SU-DHL-6 (cell line): ENCODE measurements at regions not wholly inside any gene's neighbourhood (a gene's known extent, or its start where the extent isn't known, plus 50 kb on each side); places are given as distances from the start of the nearest gene placed in this dataset.
"Not testable (repeated sequence)": the region's sequence is repeated elsewhere in the genome, so short reads cannot be mapped to it uniquely, and the experiment has no call there.

ENCODE experiments used
- H2AFZ ChIP-seq: fragments of 200-600 bp; sonication (generic); 2 replicates; pipeline ENCODE4 v1.6.1; 2014; ENCODE audit warnings: low read depth, mild to moderate bottlenecking, moderate library complexity, mixed read lengths, antibody characterized with exemption, low read length; ENCODE audit not compliant: severe bottlenecking
- H3F3A ChIP-seq: fragments of 200-600 bp; shearing (Covaris generic); 2 replicates; pipeline ENCODE4 v1.6.0; 2016; ENCODE audit warnings: antibody characterized with exemption, mild to moderate bottlenecking; ENCODE audit not compliant: insufficient read depth
- H3K27ac ChIP-seq: fragments of 200-600 bp; sonication (generic); 2 replicates; pipeline ENCODE4 v1.5.1; 2016; ENCODE audit warnings: low read depth, mild to moderate bottlenecking, low read length, moderate library complexity, mixed read lengths
- H3K27me3 ChIP-seq: fragments of 200-600 bp; sonication (generic), shearing (Covaris generic); 2 replicates; pipeline ENCODE4 v1.6.0; 2014; ENCODE audit warnings: mild to moderate bottlenecking, low read length
- H3K36me3 ChIP-seq: fragments of 200-600 bp; sonication (generic); 2 replicates; pipeline ENCODE4 v1.6.1; 2014; ENCODE audit warnings: mild to moderate bottlenecking, low read length, mixed read lengths
- H3K4me2 ChIP-seq: fragments of 300-600, 200-600 bp; shearing (Covaris generic), sonication (generic); 2 replicates; pipeline ENCODE4 v1.6.0; 2014; ENCODE audit warnings: low read length, low read depth, mild to moderate bottlenecking; ENCODE audit not compliant: poor library complexity, severe bottlenecking
- H3K4me3 ChIP-seq: fragments of 200-600 bp; sonication (generic); 2 replicates; pipeline ENCODE4 v1.5.1; 2014; ENCODE audit warnings: antibody characterized with exemption, low read length, mild to moderate bottlenecking, mixed read lengths; ENCODE audit not compliant: insufficient read depth, poor library complexity, severe bottlenecking
- H3K79me2 ChIP-seq: fragments of 200-600 bp; sonication (generic); 2 replicates; pipeline ENCODE4 v1.6.1; 2014; ENCODE audit warnings: mild to moderate bottlenecking, low read length, moderate library complexity; ENCODE audit not compliant: insufficient read depth
- H3K9ac ChIP-seq: fragments of 200-600 bp; sonication (generic); 2 replicates; pipeline ENCODE4 v1.7.0; 2014; ENCODE audit warnings: mild to moderate bottlenecking, low read length
- H3K9me2 ChIP-seq: fragments of 200-600 bp; sonication (generic); replicated peaks from 2 replicates; pipeline ENCODE4 v1.6.1; 2014; ENCODE audit warnings: low read length; ENCODE audit not compliant: insufficient read depth
- H3K9me3 ChIP-seq: fragments of 200-600 bp; sonication (generic); 2 replicates; pipeline ENCODE4 v1.6.1; 2014; ENCODE audit warnings: low read length, mixed read lengths; ENCODE audit not compliant: insufficient read depth
- H4K20me1 ChIP-seq: fragments of 200-600 bp; sonication (generic); 2 replicates; pipeline ENCODE4 v1.6.1; 2014; ENCODE audit warnings: low read depth, mild to moderate bottlenecking, antibody characterized with exemption, low read length, moderate library complexity, mixed read lengths
- EZH2phosphoT487 ChIP-seq: fragments of 200-600 bp; sonication (generic), shearing (Covaris generic); conservative IDR thresholded peaks from 2 replicates; pipeline ENCODE4 v1.6.1; 2018; ENCODE audit warnings: mild to moderate bottlenecking, antibody characterized with exemption, low read length, moderate library complexity, mixed read lengths
- TF ChIP-seq, protein P1 (sequence below): fragments of 200-600 bp; sonication (generic); IDR thresholded peaks from one replicate; pipeline ENCODE4 v1.5.1; 2017; ENCODE audit warnings: antibody characterized with exemption, mild to moderate bottlenecking, low read length, moderate library complexity; ENCODE audit not compliant: insufficient read depth, poor library complexity, severe bottlenecking

DNA sequence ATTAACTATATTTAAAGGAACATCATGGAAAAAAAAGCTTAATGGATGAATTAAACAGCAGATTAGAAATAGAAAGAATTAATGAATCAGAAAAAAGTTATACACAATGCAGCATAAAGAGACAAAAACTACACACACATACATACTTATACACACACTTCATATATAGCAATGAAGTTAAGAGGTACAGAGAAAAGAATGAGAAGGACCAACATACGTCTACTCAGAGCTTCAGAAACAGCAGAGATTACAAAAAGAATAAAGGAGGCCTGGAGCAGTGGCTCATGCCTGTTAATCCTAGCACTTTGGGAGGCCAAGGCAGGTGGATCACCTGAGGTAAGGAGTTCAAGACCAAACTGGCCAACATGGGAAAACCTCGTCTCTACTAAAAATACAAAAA is 133.9 kb upstream of the TNPO1 start:
- no peak overlapping the region for H3K4me3 ChIP-seq
- no peaks in the 10 kb centered on the region for H3K36me3 ChIP-seq
- H3K9me3 ChIP-seq, result no peaks in the 10 kb centered on the region
- no peak overlapping the region for H2AFZ ChIP-seq
- TF ChIP-seq EZH2phosphoT487, result no peak
- TF ChIP-seq, protein P1, sequence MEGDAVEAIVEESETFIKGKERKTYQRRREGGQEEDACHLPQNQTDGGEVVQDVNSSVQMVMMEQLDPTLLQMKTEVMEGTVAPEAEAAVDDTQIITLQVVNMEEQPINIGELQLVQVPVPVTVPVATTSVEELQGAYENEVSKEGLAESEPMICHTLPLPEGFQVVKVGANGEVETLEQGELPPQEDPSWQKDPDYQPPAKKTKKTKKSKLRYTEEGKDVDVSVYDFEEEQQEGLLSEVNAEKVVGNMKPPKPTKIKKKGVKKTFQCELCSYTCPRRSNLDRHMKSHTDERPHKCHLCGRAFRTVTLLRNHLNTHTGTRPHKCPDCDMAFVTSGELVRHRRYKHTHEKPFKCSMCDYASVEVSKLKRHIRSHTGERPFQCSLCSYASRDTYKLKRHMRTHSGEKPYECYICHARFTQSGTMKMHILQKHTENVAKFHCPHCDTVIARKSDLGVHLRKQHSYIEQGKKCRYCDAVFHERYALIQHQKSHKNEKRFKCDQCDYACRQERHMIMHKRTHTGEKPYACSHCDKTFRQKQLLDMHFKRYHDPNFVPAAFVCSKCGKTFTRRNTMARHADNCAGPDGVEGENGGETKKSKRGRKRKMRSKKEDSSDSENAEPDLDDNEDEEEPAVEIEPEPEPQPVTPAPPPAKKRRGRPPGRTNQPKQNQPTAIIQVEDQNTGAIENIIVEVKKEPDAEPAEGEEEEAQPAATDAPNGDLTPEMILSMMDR, result no peak
- no peaks in the 10 kb centered on the region for H3F3A ChIP-seq
- no peak overlapping the region for H3K4me2 ChIP-seq
- no peaks in the 10 kb centered on the region for H3K27me3 ChIP-seq
- no peak overlapping the region for H3K9ac ChIP-seq
- H3K27ac ChIP-seq, result no peak overlapping the region
- H4K20me1 ChIP-seq, result no peaks in the 10 kb centered on the region
- no peaks in the 10 kb centered on the region for H3K9me2 ChIP-seq
- no peaks in the 10 kb centered on the region for H3K79me2 ChIP-seq

DNA sequence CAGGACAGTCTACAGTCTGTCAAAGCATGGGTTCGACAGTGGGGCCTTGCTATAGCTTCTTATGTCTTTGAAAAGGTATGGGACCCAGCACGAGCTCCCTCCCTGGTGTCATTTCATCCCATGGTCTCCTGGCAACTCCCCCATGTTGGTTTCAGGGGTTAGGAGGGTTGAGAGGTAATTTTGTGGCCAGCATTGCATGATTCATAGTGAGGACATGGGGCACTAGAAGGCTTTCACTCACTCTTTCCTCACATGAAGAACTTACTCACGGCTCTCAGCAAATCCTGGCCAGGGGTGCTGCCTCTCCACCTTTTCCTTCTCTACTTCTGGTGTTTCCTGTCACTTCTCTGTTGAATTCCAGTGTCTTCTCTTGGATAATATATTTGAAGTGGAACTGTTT is 134.7 kb upstream of the TNPO1 start:
- Histone ChIP-seq H3K9ac (no peak overlapping the region), H3K9me2 (no peaks in the 10 kb centered on the region), H4K20me1 (no peaks in the 10 kb centered on the region), H3K4me2 (no peak overlapping the region), H3K4me3 (no peak overlapping the region), H3K27me3 (no peaks in the 10 kb centered on the region), H3K79me2 (no peaks in the 10 kb centered on the region), H2AFZ (no peak overlapping the region), H3F3A (no peaks in the 10 kb centered on the region), H3K9me3 (no peaks in the 10 kb centered on the region), H3K27ac (no peak overlapping the region), H3K36me3 (no peaks in the 10 kb centered on the region)
- no peak for TF ChIP-seq EZH2phosphoT487
- TF ChIP-seq, protein P1, result no peak

DNA sequence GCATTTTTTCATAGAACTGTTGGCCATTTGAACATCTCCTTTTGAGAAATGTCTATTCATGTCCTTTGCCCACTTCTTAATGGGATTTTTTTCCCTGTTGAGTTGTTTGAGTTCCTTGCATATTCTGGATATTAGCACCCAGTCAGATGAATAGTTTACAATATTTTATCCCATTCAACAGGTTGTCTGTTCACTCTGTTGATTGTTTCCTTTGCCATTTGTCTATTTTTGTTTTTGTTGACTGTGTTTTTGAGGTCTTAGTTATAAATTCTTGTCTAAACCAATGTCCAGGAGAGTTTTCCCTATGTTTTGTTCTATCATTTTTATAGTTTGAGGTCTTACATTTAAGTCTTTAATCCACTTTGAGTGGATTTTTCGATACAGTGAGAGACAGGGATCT is 139.0 kb upstream of the TNPO1 start:
- Histone ChIP-seq H3K4me2 (no peak overlapping the region), H3K79me2 (no peaks in the 10 kb centered on the region), H4K20me1 (no peaks in the 10 kb centered on the region), H2AFZ (no peak overlapping the region), H3K9ac (no peak overlapping the region), H3K27me3 (no peaks in the 10 kb centered on the region), H3K36me3 (no peaks in the 10 kb centered on the region), H3F3A (no peaks in the 10 kb centered on the region), H3K9me2 (no peaks in the 10 kb centered on the region), H3K27ac (no peak overlapping the region), H3K4me3 (no peak overlapping the region), H3K9me3 (no peaks in the 10 kb centered on the region)
- TF ChIP-seq EZH2phosphoT487, result no peak
- TF ChIP-seq, protein P1, result no peak

DNA sequence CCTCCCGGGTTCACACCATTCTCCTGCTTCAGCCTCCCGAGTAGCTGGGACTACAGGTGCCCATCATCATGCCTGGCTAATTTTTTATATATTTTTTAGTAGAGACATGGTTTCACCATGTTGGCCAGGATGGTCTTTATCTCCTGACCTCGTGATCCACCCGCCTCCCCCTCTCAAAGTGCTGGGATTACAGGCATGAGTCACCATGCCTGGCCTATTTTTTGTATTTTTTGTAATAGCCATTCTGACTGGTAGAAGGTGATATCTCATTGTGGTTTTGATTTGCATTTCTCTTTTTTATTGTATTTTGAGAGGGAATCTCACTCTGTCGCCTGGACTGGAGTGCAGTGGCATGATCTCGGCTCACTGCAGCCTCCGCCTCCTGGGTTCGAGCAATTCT is 139.6 kb upstream of the TNPO1 start:
- H3K9me3 ChIP-seq, H4K20me1 ChIP-seq: not testable (repeated sequence)

More for the DNA sequence above, 139.6 kb upstream of the TNPO1 start:
- not testable (repeated sequence) for H3K4me2 ChIP-seq, H3K9ac ChIP-seq, H3K4me3 ChIP-seq, H3F3A ChIP-seq, H3K36me3 ChIP-seq, H3K27me3 ChIP-seq, H3K79me2 ChIP-seq, H2AFZ ChIP-seq, H3K27ac ChIP-seq, H3K9me2 ChIP-seq
